ENCODE measurements at regions not wholly inside any gene's neighbourhood (a gene's known extent, or its start where the extent isn't known, plus 50 kb on each side); places are given as distances from the start of the nearest gene placed in this dataset.

DNA sequence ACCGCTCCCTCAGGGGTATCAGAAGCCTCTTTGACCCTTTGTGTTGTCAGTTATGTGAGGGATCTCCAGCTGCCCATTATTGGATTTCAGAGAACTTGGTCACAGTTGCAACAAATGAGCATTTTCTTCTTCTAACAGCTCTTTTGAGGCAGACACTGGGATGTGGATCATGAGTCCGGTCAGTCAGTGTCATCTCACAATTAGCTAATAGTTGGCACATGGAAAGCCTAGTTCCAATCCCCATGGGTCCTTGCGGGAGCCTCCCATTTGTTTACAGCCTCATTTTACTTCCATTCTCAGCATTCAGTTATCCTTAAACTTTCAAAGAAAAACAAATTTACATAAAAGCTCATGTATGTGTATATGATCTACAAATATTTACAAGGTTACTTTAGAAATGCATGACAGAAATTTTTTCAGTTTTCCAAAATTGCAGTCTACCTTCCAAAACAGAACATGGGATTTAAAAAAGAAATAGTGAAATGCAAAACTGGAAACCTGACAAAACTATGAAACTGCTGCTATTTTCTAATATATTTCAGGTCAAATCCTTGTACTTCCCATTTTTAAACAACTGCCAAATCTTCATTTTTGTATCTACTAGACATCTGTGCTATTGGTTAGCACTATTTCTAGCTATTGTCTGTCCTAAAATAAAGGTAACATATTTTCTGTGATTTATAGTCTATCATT is 547.1 kb upstream of the ZEB2 start:
- 61 to 77% methylated on average over 3 of the region's 3 CpGs for WGBS, 2 donors
- H3K9me3 ChIP-seq: peaks cover 0 to 4% (median 0%) of the 10 kb centered on the region in 4 donors

DNA sequence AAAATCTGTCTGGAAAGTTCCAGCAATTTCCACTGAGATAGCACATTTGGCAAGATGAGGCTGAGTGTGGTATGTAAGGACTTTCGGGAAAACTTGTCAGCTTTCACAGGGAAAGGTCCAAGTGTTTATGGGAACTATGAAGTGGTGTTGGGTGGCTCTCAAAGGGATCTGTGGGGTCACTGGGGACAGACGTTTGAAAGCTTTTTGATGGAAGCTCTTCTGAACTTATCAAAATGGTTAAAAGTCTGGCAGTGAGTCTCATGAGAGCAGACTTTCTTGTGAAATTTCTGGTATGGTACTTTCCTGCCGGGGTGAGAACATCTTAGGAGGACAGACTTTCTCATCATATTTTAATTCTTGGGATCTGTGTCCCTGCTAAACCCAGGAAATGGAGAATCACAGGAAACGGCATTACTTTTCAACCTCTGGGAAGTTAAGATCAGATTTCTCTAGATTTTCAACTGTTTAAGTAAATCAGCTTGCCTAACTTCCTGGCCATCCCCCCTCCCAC is 546.3 kb upstream of the ZEB2 start:
- Histone ChIP-seq H3K27me3 (no peaks in the 10 kb centered on the region), H3K27ac (peak overlapping the region; percentile 42 to 61 (median 48)), H3K4me3 (no peak overlapping the region), H3K36me3 (no peaks in the 10 kb centered on the region), H3K9me3 (peaks cover 0 to 4% (median 0%) of the 10 kb centered on the region in 4 donors), H3K4me1 (peaks cover 0 to 20% (median 7%) of the 10 kb centered on the region in 4 donors)
- intact Hi-C loops (cut with DNase I): no loop called here
- 61 to 62% methylated on average over 4 of the region's 4 CpGs for WGBS, 2 donors
- TF ChIP-seq EP300 (IDR thresholded peaks at IDR 0.05) (no peak), POLR2A (IDR thresholded peaks at IDR 0.05) (no peak), POLR2AphosphoS5 (IDR thresholded peaks at IDR 0.05) (no peak)
- TF ChIP-seq, protein P1, sequence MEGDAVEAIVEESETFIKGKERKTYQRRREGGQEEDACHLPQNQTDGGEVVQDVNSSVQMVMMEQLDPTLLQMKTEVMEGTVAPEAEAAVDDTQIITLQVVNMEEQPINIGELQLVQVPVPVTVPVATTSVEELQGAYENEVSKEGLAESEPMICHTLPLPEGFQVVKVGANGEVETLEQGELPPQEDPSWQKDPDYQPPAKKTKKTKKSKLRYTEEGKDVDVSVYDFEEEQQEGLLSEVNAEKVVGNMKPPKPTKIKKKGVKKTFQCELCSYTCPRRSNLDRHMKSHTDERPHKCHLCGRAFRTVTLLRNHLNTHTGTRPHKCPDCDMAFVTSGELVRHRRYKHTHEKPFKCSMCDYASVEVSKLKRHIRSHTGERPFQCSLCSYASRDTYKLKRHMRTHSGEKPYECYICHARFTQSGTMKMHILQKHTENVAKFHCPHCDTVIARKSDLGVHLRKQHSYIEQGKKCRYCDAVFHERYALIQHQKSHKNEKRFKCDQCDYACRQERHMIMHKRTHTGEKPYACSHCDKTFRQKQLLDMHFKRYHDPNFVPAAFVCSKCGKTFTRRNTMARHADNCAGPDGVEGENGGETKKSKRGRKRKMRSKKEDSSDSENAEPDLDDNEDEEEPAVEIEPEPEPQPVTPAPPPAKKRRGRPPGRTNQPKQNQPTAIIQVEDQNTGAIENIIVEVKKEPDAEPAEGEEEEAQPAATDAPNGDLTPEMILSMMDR (IDR thresholded peaks at IDR 0.05): no peak
- no peak for DNase-seq

More for the DNA sequence above, 547.1 kb upstream of the ZEB2 start:
- Histone ChIP-seq H3K27me3 (no peaks in the 10 kb centered on the region), H3K4me3 (no peak overlapping the region), H3K36me3 (no peaks in the 10 kb centered on the region), H3K4me1 (peaks cover 0 to 20% (median 7%) of the 10 kb centered on the region in 4 donors), H3K27ac (peak overlapping the region; percentile 42 to 61 (median 48))
- TF ChIP-seq POLR2AphosphoS5 (IDR thresholded peaks at IDR 0.05): no peak
- no peak for TF ChIP-seq EP300 (IDR thresholded peaks at IDR 0.05)
- TF ChIP-seq POLR2A (IDR thresholded peaks at IDR 0.05): no peak
- TF ChIP-seq, protein P1 (IDR thresholded peaks at IDR 0.05): no peak
- intact Hi-C loops (cut with DNase I): no loop called here
- DNase-seq: no peak

DNA sequence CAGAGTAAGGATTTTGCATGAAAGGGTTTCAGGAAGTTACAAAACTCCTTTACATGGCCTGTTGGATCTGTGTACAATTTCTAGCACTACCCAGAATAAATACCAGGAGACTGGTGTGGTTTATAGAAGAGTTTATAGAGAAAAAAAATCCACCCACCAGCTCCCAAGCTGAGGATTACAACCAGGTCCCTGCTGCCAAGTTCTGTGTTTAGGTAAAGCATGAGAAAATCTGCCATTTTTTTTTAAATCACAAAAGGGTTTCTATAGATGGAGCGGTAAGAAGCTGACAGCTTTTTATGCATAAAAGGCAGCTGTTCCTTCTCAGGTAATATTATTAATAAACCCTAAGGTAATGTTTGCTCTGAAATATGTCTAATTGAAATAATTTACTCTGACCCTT is 545.4 kb upstream of the ZEB2 start:
- no peak for TF ChIP-seq POLR2A (IDR thresholded peaks at IDR 0.05)
- no peak for TF ChIP-seq POLR2AphosphoS5 (IDR thresholded peaks at IDR 0.05)
- no peak for TF ChIP-seq EP300 (IDR thresholded peaks at IDR 0.05)
- TF ChIP-seq, protein P1 (IDR thresholded peaks at IDR 0.05): no peak
- peaks cover 0 to 20% (median 7%) of the 10 kb centered on the region in 4 donors for H3K4me1 ChIP-seq
- intact Hi-C loops (cut with DNase I): no loop called here
- 78 to 96% methylated on average over 1 of the region's 1 CpG for WGBS, 2 donors
- no peaks in the 10 kb centered on the region for H3K27me3 ChIP-seq
- H3K36me3 ChIP-seq: no peaks in the 10 kb centered on the region
- peak overlapping the region in 2 of 4 donors; percentile 42 to 43 for H3K27ac ChIP-seq
- H3K4me3 ChIP-seq: no peak overlapping the region
- DNase-seq: no peak
- H3K9me3 ChIP-seq: peaks cover 0 to 4% (median 0%) of the 10 kb centered on the region in 4 donors

DNA sequence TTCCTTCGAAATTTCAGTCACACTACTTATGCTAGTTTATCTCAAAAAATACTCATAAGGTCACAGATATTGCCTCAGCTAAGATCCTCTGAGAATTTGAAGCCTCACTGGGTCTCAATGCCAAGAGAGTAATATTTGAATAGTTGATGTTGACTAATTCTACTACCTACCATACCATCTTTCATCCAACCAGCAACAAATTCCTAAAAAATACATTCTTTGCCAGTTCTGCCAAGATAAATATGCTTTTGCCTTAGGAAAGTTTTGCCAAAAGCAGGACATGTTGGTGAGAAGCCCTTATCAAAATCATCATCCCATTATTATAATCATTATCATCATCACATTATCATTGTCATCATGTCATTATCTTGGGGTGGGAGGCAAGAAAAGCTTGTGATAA is 544.6 kb upstream of the ZEB2 start:
- no peak for DNase-seq
- H3K36me3 ChIP-seq: no peaks in the 10 kb centered on the region
- 59 to 78% methylated on average over 1 of the region's 1 CpG for WGBS, 2 donors
- H3K4me1 ChIP-seq: peaks cover 0 to 20% (median 7%) of the 10 kb centered on the region in 4 donors
- intact Hi-C loops (cut with DNase I): no loop called here
- TF ChIP-seq, protein P1 (IDR thresholded peaks at IDR 0.05): no peak
- TF ChIP-seq POLR2AphosphoS5 (IDR thresholded peaks at IDR 0.05): no peak
- no peak for TF ChIP-seq EP300 (IDR thresholded peaks at IDR 0.05)
- TF ChIP-seq POLR2A (IDR thresholded peaks at IDR 0.05): no peak
- no peaks in the 10 kb centered on the region for H3K9me3 ChIP-seq
- no peak overlapping the region for H3K4me3 ChIP-seq
- no peaks in the 10 kb centered on the region for H3K27me3 ChIP-seq
- no peak overlapping the region for H3K27ac ChIP-seq

Measured in sigmoid colon (tissue), 6 donors.